HS-5 (cell line): ENCODE measurements at regions not wholly inside any gene's neighbourhood (a gene's known extent, or its start where the extent isn't known, plus 50 kb on each side); places are given as distances from the start of the nearest gene placed in this dataset.

ENCODE experiments used
- DNase-seq: peaks from one replicate; pipeline ENCODE4 v3.0.0-alpha.2; 2012; ENCODE audit warnings: low read depth

GRCh38 chr4:71243091-71243833 is 95.6 kb upstream of the SLC4A4 start:
- DNase-seq: no peak

GRCh38 chr4:71247706-71248105 is 91.1 kb upstream of the SLC4A4 start:
- no peak for DNase-seq

GRCh38 chr4:71251261-71251660 is 87.6 kb upstream of the SLC4A4 start:
- peak; percentile 53 for DNase-seq

GRCh38 chr4:71253545-71253944 is 85.3 kb upstream of the SLC4A4 start:
- DNase-seq: no peak

DNA sequence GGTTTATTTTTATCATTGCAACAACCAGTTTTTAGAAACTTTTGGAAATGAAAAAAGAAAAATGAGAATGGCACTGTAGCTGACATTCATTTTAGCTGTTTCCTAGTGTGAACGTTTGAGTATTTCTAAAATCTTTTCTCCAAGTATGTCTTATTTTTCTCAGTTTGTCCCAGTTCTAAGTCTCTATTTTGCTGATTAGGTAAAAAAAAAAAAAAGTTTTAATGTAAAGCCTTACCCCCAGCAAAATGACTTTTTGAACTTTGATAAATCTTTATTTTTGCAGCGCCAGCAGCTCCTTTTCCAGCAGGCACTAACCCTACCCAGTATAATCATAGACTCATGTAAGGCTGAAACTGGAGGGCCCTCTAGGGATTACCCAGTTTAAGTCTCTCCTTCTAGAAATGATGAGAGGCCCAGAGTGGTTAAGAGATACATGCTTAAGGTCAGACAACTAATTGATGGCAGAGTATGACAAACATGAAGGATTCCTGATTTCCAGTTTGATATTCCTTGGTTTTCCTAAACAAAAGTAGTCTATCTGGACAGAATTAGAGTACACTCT is 84.3 kb upstream of the SLC4A4 start:
- no peak for DNase-seq

- no peak for DNase-seq
Observed at GRCh38 chr4:71255976-71256375, 82.8 kb upstream of the SLC4A4 start.

- no peak for DNase-seq
Observed at GRCh38 chr4:71257761-71258160, 81.1 kb upstream of the SLC4A4 start.

DNA sequence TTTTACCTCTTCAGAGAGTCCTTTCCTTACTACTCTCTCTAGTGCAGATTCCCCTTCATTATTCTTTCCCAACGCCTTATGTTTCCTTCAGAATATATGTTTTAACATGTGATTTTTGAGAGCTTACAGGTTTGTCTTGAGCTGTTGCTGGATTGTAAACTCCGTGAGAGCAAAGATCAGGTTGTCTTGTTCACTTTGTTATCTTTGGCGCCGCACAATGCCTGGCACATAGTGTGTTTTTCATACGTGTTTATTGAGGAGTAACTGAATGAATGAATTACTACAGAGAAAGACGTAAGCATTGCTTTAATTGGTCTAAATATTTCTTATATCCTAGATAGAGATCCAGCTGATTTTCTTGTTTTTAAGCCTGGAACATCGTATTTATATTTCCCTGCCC is 80.5 kb upstream of the SLC4A4 start:
- DNase-seq: no peak

- no peak for DNase-seq
Observed at GRCh38 chr4:71259280-71259679, 79.5 kb upstream of the SLC4A4 start.

DNA sequence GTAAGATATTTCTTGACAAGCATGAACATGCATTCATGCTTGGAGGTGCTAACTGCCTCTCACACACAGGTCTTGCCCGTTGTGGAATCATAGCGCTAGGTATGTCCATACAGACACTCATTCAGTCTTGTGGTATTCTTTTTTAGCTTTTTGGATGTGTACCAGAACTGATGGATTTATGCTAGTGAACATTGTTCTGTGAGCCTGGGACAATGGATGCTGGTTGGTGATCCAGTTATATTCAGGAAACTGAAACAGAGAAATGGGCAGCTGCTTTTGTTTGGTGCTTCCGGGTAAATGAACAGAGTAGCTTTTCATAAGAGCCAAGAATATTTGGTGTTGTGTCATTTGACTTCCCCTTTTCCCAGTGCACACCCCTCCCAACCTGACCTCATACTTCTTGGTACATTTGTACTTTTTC is 78.9 kb upstream of the SLC4A4 start:
- DNase-seq: no peak

DNA sequence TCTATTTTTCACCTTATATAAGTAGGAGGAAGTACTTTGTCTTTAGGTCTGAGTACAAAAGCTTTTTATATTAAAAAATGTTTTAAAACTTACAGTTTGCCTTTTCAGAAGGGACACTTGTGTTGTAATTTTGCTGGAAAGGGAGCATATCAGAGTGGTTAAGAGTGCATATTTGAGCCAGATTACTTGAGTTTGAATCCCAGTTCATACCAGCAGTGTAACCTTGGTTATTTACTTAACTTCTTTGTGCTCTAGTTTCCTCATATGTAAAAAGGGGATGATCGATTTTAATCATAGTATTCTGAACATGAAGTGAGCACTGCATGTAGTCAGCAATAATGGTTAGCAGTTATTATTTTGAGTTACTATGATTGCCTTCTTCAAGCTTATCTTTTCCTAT is 78.3 kb upstream of the SLC4A4 start:
- no peak for DNase-seq

DNA sequence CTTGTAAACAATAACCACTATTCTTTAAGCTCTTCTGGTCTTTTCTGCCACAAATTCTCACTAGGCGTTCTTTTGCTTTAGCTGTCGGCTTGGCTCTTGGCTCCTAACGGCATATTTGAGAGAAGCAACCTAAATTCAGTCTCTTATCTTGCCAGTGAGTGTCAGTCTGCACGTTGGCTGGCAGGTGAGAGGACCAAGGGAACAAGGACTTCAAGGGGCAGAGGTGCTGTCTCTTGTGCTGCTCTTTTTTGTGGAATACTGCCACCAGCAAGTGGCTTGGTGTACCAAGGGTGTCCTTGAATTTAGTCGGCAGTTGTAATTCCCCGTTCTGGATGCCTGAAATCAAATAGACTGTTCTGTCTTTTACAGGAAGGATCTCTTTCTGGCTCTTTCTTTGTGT is 77.8 kb upstream of the SLC4A4 start:
- DNase-seq: no peak

DNA sequence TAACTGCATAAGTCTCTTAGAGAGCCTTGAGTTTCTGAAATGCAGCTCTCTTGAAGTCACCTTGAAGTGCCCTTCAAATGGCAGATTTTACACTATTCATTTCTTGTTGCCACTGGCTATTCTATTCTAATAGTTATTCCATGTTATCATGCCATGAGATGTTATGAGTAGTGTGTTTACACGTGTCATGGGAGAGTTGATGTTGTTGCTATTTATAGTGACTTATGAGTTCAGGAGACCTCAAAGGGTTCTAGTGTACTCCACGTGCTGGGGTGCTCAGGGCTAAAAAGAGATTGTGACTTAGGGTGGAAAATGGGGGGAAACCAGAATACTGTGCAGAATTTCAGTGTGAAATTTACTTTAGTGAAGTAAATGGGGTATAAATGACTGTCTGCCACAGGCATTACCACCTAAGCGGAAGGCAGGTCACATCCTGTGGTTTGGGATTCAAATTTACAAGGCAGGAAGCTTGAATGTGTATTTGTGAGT is 77.1 kb upstream of the SLC4A4 start:
- DNase-seq: no peak

- DNase-seq: no peak
Observed at GRCh38 chr4:71262161-71262560, 76.7 kb upstream of the SLC4A4 start.

DNA sequence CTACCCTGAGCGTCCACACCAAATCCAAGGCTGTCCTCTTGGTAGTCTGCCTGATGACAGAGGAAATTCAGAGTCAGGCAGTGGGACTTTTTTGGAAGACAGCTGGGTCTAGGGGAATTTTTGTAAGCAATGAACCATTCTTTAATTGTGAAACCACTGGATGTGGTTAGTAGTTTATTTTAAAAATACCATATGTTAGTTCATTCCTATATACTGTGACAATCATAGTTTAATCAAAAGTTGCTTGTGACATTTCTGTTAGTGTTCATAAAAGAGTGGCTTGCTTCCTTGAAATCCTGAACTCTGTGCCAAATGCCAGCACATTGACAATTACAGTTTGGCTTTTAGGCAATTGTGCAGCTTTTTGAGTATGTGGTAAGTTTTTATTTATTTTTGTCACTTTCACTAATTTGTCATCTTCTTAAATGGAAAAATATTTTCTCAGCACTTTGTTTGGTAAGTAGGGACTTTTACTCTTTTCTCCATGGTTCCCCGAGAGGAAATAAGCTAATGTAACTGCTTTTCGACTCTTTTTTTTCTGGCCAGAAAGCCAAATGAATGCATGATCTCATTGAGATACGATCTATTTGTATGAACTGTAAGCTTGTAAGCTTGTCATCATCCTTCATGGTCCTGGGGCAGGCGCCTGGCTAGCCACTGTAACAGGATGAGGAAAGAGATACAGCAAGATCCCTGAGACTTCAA is 72.6 kb upstream of the SLC4A4 start:
- peak; percentile 37 for DNase-seq

GRCh38 chr4:71267244-71267643 is 71.6 kb upstream of the SLC4A4 start:
- DNase-seq: no peak

GRCh38 chr4:71268166-71268565 is 70.7 kb upstream of the SLC4A4 start:
- DNase-seq: no peak

DNA sequence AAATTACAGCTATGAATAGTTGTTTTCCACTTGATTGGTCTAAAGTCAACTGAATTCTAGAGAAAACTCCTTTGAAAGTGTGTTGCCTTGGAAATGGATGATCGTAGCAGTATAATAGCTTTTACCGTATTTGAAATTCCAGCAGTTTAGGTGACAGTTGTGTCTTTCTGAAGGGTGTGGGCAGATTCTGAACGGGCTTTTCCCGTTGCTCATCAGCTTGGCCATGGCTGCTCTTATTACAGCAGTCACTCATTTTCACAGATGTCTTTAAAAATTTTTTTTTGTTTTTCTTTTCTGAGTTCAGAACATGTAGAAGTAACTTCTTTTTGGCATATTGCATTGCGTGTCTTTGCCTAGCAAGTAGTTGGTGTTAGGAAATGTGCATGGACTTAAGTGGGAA is 69.6 kb upstream of the SLC4A4 start:
- DNase-seq: no peak

- DNase-seq: no peak
Observed at GRCh38 chr4:71270901-71271300, 67.9 kb upstream of the SLC4A4 start.

DNA sequence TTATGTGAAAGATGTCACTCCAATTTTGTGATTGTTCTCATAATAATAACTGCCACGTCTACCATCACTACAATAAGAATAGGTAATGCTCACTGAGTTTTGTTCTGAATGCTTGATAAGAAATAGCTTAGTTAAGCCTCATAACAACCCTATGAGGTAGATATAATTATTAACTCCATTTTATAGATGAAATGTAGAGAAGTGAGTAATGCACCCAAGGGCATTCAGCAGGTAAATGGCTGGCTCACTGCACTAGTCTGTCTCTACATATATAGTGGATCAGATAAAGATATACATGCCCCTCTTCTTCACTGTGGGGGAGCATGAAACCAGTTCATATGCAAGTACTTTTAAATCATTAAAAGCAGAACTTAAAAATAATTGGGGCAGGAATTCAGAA is 65.8 kb upstream of the SLC4A4 start:
- DNase-seq: no peak

GRCh38 chr4:71275004-71275403 is 63.8 kb upstream of the SLC4A4 start:
- DNase-seq: no peak

- DNase-seq: no peak
Observed at GRCh38 chr4:71275570-71275969, 63.2 kb upstream of the SLC4A4 start.

DNA sequence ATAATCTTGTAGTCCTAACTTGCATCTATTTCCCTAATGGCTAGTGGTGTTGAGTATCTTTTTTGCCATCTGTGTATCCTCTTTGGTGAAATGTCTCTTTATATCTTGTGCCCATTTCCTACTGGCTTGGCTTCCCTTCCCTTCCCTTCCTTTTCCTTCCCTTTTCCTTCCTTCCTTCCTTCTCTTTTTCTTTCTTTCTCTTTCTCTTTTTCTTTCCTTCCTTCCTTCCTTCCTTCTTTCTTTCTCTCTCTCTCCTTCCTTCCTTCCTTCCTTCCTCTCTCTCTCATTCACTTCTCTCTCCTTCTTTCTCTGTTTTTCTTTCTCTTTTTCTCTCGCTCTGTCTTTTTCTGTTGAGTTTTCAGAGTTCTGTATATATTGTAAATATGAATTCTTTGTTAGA is 61.5 kb upstream of the SLC4A4 start:
- DNase-seq: no peak
